HCT116 (cell line): ENCODE measurements at regions not wholly inside any gene's neighbourhood (a gene's known extent, or its start where the extent isn't known, plus 50 kb on each side); places are given as distances from the start of the nearest gene placed in this dataset.

Experiments used
- ATAC-seq: fragments of 200-7000 bp; cut with Tn5 transposase; 2 replicates; pipeline ENCODE4 v1.9.1; 2020; ENCODE audit warnings: mild to moderate bottlenecking, moderate library complexity
- BruUV-seq: library from RNA; stranded (reverse); fragments of 400-500 nt; replicated peaks from 2 replicates; lab custom pipeline; 2021; lab: Mats Ljungman, UMichigan
- CTCF ChIA-PET: fragments of 300-600 bp; sonication (Branson Sonifier 250); formaldehyde crosslinking; loops from one replicate; lab custom pipeline; 2021; ENCODE audit warnings: antibody characterized with exemption; lab: Charles Lee
- POLR2A ChIA-PET: fragments of 300-600, 350-600 bp; sonication (Branson Sonifier 250); formaldehyde crosslinking; loops from one replicate; lab custom pipeline; 2021; ENCODE audit warnings: antibody characterized with exemption; lab: Charles Lee
- RAD21 ChIA-PET, 2 experiments: fragments of 300-600 bp; sonication (Branson Sonifier 250); formaldehyde crosslinking; loops; one replicate each; lab custom pipeline; 2023; ENCODE audit warnings: low total read pairs in 2 of 2; ENCODE audit not compliant: uncharacterized antibody in 2 of 2, unreplicated experiment in 2 of 2, low non-redundant PET in 1 of 2; lab: Charles Lee
- DNase-seq: peaks from one replicate; pipeline ENCODE4 v3.0.0-alpha.2; 2010; ENCODE audit warnings: low read depth, low spot score
- H2AFZ ChIP-seq: fragments of 200-600 bp; shearing (Covaris generic), sonication (generic); 2 replicates; pipeline ENCODE4 v1.6.1; 2017; ENCODE audit warnings: low read depth, mixed run types, mixed read lengths, antibody characterized with exemption, low read length; ENCODE audit not compliant: poor library complexity, severe bottlenecking
- H3K27ac ChIP-seq: 2 replicates; pipeline ENCODE4 v1.5.1; 2012; ENCODE audit warnings: low read depth, low read length
- H3K27me3 ChIP-seq: fragments of 200-600 bp; sonication (generic); 2 replicates; pipeline ENCODE4 v1.6.1; 2016; ENCODE audit warnings: mixed run types, low read length, mixed read lengths; ENCODE audit not compliant: insufficient read depth
- H3K36me3 ChIP-seq, 2 experiments: fragments of 200-500 bp in 1 of 2; fragments of 200-600 bp in 1 of 2; sonication (Bioruptor generic) in 1 of 2; sonication (generic) in 1 of 2; 2 replicates each; pipeline versions ENCODE4 v1.5.1 to v1.6.1; 2014 to 2016; ENCODE audit warnings: low read length in 2 of 2, inconsistent platforms in 1 of 2, mixed read lengths in 1 of 2, mixed run types in 1 of 2; ENCODE audit not compliant: insufficient read depth in 2 of 2, control insufficient read depth in 1 of 2
- H3K4me1 ChIP-seq, 2 experiments: fragments of 200-600 bp in 1 of 2; sonication (generic) in 1 of 2; 2 replicates each; pipeline versions ENCODE4 v1.5.1 to v1.6.1; 2012 to 2017; ENCODE audit warnings: low read length in 2 of 2, inconsistent platforms in 1 of 2, mild to moderate bottlenecking in 1 of 2, mixed read lengths in 1 of 2, mixed run types in 1 of 2, moderate library complexity in 1 of 2; ENCODE audit not compliant: insufficient read depth in 2 of 2, control insufficient read depth in 1 of 2
- H3K4me2 ChIP-seq: fragments of 200-600 bp; sonication (generic); 2 replicates; pipeline ENCODE4 v1.6.1; 2017; ENCODE audit warnings: mixed run types, low read length, mixed read lengths
- H3K4me3 ChIP-seq, 2 experiments: fragments of 200-600 bp in 1 of 2; sonication (generic) in 1 of 2; replicated peaks in 1 of 2; 2 replicates each; pipeline ENCODE4 v1.5.1; 2011 to 2016; ENCODE audit warnings: low read length in 2 of 2, control low read depth in 1 of 2, low read depth in 1 of 2, mild to moderate bottlenecking in 1 of 2, mixed read lengths in 1 of 2, mixed run types in 1 of 2
- H3K79me2 ChIP-seq: fragments of 200-600 bp; sonication (generic); 2 replicates; pipeline ENCODE4 v1.6.1; 2017; ENCODE audit warnings: mild to moderate bottlenecking, mixed run types, low read length, moderate library complexity, mixed read lengths; ENCODE audit not compliant: insufficient read depth
- H3K9ac ChIP-seq: fragments of 200-600 bp; sonication (generic); 2 replicates; pipeline ENCODE4 v1.6.1; 2016; ENCODE audit warnings: low read length, mixed read lengths
- H3K9me2 ChIP-seq: fragments of 200-600 bp; sonication (generic), shearing (Covaris generic); 2 replicates; pipeline ENCODE4 v1.6.1; 2017; ENCODE audit warnings: mixed run types, mild to moderate bottlenecking, moderate library complexity; ENCODE audit not compliant: insufficient read depth
- H3K9me3 ChIP-seq, 2 experiments: fragments of 200-500 bp in 1 of 2; fragments of 200-600 bp in 1 of 2; sonication (Bioruptor generic) in 1 of 2; sonication (generic) in 1 of 2; 2 replicates each; pipeline ENCODE4 v1.6.1; 2014 to 2017; ENCODE audit warnings: low read length in 2 of 2, mixed read lengths in 2 of 2, inconsistent platforms in 1 of 2, low read depth in 1 of 2, mild to moderate bottlenecking in 1 of 2, mixed run types in 1 of 2, moderate library complexity in 1 of 2; ENCODE audit not compliant: control insufficient read depth in 1 of 2, insufficient read depth in 1 of 2
- H4K20me1 ChIP-seq: fragments of 200-600 bp; sonication (generic), shearing (Covaris generic); 2 replicates; pipeline ENCODE4 v1.6.1; 2017; ENCODE audit warnings: mixed run types, mild to moderate bottlenecking, moderate library complexity; ENCODE audit not compliant: insufficient read depth
- ATF3 ChIP-seq: IDR thresholded peaks from 2 replicates; pipeline ENCODE4 v1.6.1; 2012
- CBX3 ChIP-seq: IDR thresholded peaks from 2 replicates; pipeline ENCODE4 v1.6.1; 2012; ENCODE audit warnings: low read depth
- ELF1 ChIP-seq: IDR thresholded peaks from 2 replicates; pipeline ENCODE4 v1.6.1; 2012; ENCODE audit warnings: low read depth, borderline replicate concordance
- EZH2 ChIP-seq: fragments of 200-600 bp; sonication (generic); IDR thresholded peaks from 2 replicates; pipeline ENCODE4 v1.6.1; 2017; ENCODE audit warnings: antibody characterized with exemption, mixed run types
- JUND ChIP-seq: IDR thresholded peaks from 2 replicates; pipeline ENCODE4 v1.6.1; 2012
- POLR2AphosphoS5 ChIP-seq: IDR thresholded peaks from 2 replicates; pipeline ENCODE4 v1.6.1; 2011; ENCODE audit warnings: mild to moderate bottlenecking, low read depth, low read length, moderate library complexity
- REST ChIP-seq: IDR thresholded peaks from 2 replicates; pipeline ENCODE4 v1.6.1; 2012; ENCODE audit warnings: low read depth
- SIN3A ChIP-seq: IDR thresholded peaks from 2 replicates; pipeline ENCODE4 v1.6.1; 2012; ENCODE audit warnings: low read depth
- TCF7L2 ChIP-seq: IDR thresholded peaks from 2 replicates; pipeline ENCODE4 v1.7.0; 2011; ENCODE audit warnings: borderline replicate concordance, inconsistent platforms; ENCODE audit not compliant: insufficient read depth, insufficient read length; ENCODE audit errors: extremely low read depth
- ZBTB33 ChIP-seq: IDR thresholded peaks from 2 replicates; pipeline ENCODE4 v1.6.1; 2011; ENCODE audit warnings: mild to moderate bottlenecking, low read length, moderate library complexity; ENCODE audit not compliant: insufficient replicate concordance; ENCODE audit errors: extremely low read depth
- ZNF274 ChIP-seq: fragments of 200-500 bp; sonication (Bioruptor generic); IDR thresholded peaks from 2 replicates; pipeline ENCODE4 v1.6.1; 2014; ENCODE audit warnings: mild to moderate bottlenecking, low read depth, low read length, inconsistent platforms
- intact Hi-C: fragments of 100-400 bp; cut with micrococcal nuclease; formaldehyde crosslinking; loops from 2 replicates; pipeline ENCODE4 v1.10.0; 2022

GRCh38 chr10:65375528-65375927, 1550.3 kb upstream of the LRRTM3 start:
- Histone ChIP-seq H3K79me2 (no peaks in the 10 kb centered on the region), H2AFZ (no peak overlapping the region), H3K4me3 (no peak overlapping the region), H3K36me3 (no peaks in the 10 kb centered on the region), H4K20me1 (no peaks in the 10 kb centered on the region), H3K9me3 (no peaks in the 10 kb centered on the region), H3K4me1 (no peaks in the 10 kb centered on the region), H3K27me3 (no peaks in the 10 kb centered on the region), H3K9ac (no peak overlapping the region), H3K9me2 (no peaks in the 10 kb centered on the region), H3K27ac (no peak overlapping the region), H3K4me2 (no peak overlapping the region)
- no TSS peak for BruUV-seq
- TF ChIP-seq POLR2AphosphoS5 (no peak), JUND (no peak), ELF1 (no peak), ZBTB33 (no peak), TCF7L2 (no peak), EZH2 (no peak), ATF3 (no peak), CBX3 (no peak), SIN3A (no peak), REST (no peak), ZNF274 (no peak)
- DNase-seq (no peak), ATAC-seq (no peak)
- ChIA-PET POLR2A (no interaction called here), RAD21 (no interaction called here), CTCF (no interaction called here)
- intact Hi-C loops, result no loop called here
